ENCODE measurements at regions not wholly inside any gene's neighbourhood (a gene's known extent, or its start where the extent isn't known, plus 50 kb on each side); places are given as distances from the start of the nearest gene placed in this dataset.

DNA sequence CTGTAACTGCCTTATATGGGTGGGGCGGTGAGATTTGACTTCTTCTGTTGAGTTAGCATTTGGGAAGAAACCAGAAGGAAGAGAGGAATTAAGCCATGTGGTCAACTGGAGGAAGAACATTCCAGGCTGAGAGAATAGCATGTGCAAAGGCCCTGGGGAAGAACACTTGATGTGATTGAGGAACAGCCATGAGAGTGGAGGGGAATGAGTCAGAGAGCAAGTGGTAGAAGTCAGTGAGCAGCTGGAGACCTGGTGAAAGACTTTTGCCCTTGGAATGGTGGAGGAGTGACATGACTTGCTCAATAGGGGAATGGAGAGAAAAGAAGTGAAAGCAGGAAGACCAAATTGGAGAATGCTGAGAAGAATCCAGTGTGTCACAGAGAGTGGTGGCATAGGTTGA lies 327.8 kb upstream of the HAND2 start:
- H3K4me3 Mint-ChIP-seq (ENCODE audit: unreplicated experiment), result no peak overlapping the region
- no peak for DNase-seq (ENCODE audit: low spot score)
- H3K4me1 Mint-ChIP-seq (ENCODE audit: unreplicated experiment), result no peaks in the 10 kb centered on the region
- no peaks in the 10 kb centered on the region for H3K9me3 Mint-ChIP-seq (ENCODE audit: unreplicated experiment)
- no peaks in the 10 kb centered on the region for H3K27me3 Mint-ChIP-seq (ENCODE audit: unreplicated experiment)
- no peak overlapping the region for H3K27ac Mint-ChIP-seq (ENCODE audit: unreplicated experiment)
- TF ChIP-seq, protein P1, sequence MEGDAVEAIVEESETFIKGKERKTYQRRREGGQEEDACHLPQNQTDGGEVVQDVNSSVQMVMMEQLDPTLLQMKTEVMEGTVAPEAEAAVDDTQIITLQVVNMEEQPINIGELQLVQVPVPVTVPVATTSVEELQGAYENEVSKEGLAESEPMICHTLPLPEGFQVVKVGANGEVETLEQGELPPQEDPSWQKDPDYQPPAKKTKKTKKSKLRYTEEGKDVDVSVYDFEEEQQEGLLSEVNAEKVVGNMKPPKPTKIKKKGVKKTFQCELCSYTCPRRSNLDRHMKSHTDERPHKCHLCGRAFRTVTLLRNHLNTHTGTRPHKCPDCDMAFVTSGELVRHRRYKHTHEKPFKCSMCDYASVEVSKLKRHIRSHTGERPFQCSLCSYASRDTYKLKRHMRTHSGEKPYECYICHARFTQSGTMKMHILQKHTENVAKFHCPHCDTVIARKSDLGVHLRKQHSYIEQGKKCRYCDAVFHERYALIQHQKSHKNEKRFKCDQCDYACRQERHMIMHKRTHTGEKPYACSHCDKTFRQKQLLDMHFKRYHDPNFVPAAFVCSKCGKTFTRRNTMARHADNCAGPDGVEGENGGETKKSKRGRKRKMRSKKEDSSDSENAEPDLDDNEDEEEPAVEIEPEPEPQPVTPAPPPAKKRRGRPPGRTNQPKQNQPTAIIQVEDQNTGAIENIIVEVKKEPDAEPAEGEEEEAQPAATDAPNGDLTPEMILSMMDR (IDR thresholded peaks at IDR 0.05; ENCODE audit: unreplicated experiment), result no peak
- no peaks in the 10 kb centered on the region for H3K36me3 Mint-ChIP-seq (ENCODE audit: low read depth, unreplicated experiment)

DNA sequence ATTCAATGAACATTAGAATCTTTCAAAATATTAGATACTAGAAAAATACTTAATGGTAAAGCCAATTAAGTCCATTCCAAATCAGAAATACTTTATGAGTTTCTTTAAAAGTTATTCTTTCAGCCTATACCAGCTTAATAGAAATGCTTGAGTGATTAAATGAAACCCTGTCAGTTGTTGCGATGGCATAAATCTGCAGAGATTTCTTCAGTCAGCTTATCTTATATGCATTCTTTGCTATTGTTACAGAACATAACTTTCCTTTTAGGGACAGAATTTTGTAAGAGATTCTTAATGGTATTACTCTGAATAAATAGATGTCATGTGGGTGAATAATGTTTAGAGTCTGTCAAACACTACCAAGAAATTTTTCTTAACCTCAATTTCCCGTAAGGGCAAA lies 325.0 kb upstream of the HAND2 start:
- H3K9me3 Mint-ChIP-seq (ENCODE audit: unreplicated experiment), result no peaks in the 10 kb centered on the region
- no peaks in the 10 kb centered on the region for H3K36me3 Mint-ChIP-seq (ENCODE audit: low read depth, unreplicated experiment)
- no peak for DNase-seq (ENCODE audit: low spot score)
- H3K4me1 Mint-ChIP-seq (ENCODE audit: unreplicated experiment), result no peaks in the 10 kb centered on the region
- H3K27ac Mint-ChIP-seq (ENCODE audit: unreplicated experiment), result no peak overlapping the region
- TF ChIP-seq, protein P1 (IDR thresholded peaks at IDR 0.05; ENCODE audit: unreplicated experiment), result no peak
- no peak overlapping the region for H3K4me3 Mint-ChIP-seq (ENCODE audit: unreplicated experiment)
- H3K27me3 Mint-ChIP-seq (ENCODE audit: unreplicated experiment), result no peaks in the 10 kb centered on the region

DNA sequence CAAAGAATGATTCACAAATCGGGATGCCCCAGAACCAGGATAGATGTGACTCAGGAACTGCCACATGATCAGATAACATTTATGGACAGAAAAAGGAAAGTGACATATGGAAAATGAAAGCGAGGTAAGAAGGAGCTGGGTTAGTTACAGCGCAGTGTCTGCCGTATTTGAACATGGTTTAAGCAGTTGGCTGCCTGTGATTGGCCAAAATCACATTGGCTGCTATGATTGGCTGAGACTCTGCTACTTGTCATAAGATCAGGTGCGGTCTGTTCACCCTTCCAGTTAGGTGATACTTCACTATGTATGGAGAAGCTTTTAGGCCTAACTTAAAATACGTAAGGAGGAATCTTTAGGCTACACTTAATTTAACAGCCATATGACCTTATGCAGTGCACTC lies 322.7 kb upstream of the HAND2 start:
- TF ChIP-seq, protein P1 (IDR thresholded peaks at IDR 0.05; ENCODE audit: unreplicated experiment), result no peak
- H3K36me3 Mint-ChIP-seq (ENCODE audit: low read depth, unreplicated experiment), result no peaks in the 10 kb centered on the region
- H3K9me3 Mint-ChIP-seq (ENCODE audit: unreplicated experiment), result no peaks in the 10 kb centered on the region
- no peak for DNase-seq (ENCODE audit: low spot score)
- no peak overlapping the region for H3K27ac Mint-ChIP-seq (ENCODE audit: unreplicated experiment)
- H3K4me3 Mint-ChIP-seq (ENCODE audit: unreplicated experiment), result no peak overlapping the region
- H3K4me1 Mint-ChIP-seq (ENCODE audit: unreplicated experiment), result no peaks in the 10 kb centered on the region
- H3K27me3 Mint-ChIP-seq (ENCODE audit: unreplicated experiment), result no peaks in the 10 kb centered on the region

DNA sequence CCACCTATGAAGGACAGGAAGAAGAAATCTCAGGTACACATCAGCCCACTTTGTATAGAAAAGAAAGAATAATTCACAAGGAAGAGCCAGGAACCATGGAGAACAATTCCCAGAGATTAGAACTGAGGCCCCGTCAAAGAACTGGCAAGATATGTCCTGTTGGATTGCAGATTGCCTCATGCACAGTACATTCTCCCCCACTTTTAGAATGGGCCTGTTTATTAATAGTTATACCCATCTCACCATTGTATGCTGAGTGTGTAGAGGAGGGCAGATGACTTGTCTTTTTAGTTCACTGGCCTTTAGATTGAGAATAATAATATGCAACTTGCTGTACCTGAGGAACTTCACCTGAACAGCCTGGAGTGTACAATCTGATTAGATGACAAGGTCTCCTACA lies 315.6 kb upstream of the HAND2 start:
- H3K9me3 Mint-ChIP-seq (ENCODE audit: unreplicated experiment), result peaks cover 6% of the 10 kb centered on the region
- peaks cover 6% of the 10 kb centered on the region for H3K36me3 Mint-ChIP-seq (ENCODE audit: low read depth, unreplicated experiment)
- no peaks in the 10 kb centered on the region for H3K27me3 Mint-ChIP-seq (ENCODE audit: unreplicated experiment)
- no peak overlapping the region for H3K27ac Mint-ChIP-seq (ENCODE audit: unreplicated experiment)
- H3K4me1 Mint-ChIP-seq (ENCODE audit: unreplicated experiment), result no peaks in the 10 kb centered on the region
- TF ChIP-seq, protein P1 (IDR thresholded peaks at IDR 0.05; ENCODE audit: unreplicated experiment), result no peak
- H3K4me3 Mint-ChIP-seq (ENCODE audit: unreplicated experiment), result no peak overlapping the region
- no peak for DNase-seq (ENCODE audit: low spot score)

DNA sequence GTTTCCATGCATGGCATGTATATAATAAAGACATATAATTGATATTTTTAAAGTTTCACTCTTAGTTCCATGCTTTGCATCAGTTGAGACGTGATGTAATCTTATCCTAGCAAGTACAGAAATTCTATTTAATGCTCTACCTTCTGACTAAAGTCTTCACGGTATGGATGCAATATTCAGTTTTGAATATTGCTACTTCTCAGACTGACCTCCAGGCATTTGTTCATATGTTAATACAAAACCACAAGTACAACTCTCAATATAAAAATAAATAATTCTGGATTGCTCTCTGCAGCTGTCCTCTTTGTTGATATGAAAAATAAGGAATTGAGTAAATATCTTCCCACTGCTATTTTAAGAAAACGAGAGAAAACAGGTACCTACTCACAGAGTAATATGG lies 309.8 kb upstream of the HAND2 start:
- Mint-ChIP-seq H3K9me3 (ENCODE audit: unreplicated experiment) (peaks cover 6% of the 10 kb centered on the region), H3K4me3 (ENCODE audit: unreplicated experiment) (no peak overlapping the region), H3K4me1 (ENCODE audit: unreplicated experiment) (no peaks in the 10 kb centered on the region), H3K27me3 (ENCODE audit: unreplicated experiment) (no peaks in the 10 kb centered on the region), H3K36me3 (ENCODE audit: low read depth, unreplicated experiment) (peaks cover 6% of the 10 kb centered on the region), H3K27ac (ENCODE audit: unreplicated experiment) (no peak overlapping the region)
- DNase-seq (ENCODE audit: low spot score), result no peak
- TF ChIP-seq, protein P1 (IDR thresholded peaks at IDR 0.05; ENCODE audit: unreplicated experiment), result no peak
